SK-N-SH (cell line): ENCODE measurements at regions not wholly inside any gene's neighbourhood (a gene's known extent, or its start where the extent isn't known, plus 50 kb on each side); places are given as distances from the start of the nearest gene placed in this dataset.

Experiments used
- CTCF ChIP-seq: fragments of 200-600 bp; sonication (generic); IDR thresholded peaks from 2 replicates; pipeline ENCODE4 v1.6.1; 2017; ENCODE audit warnings: antibody characterized with exemption, mild to moderate bottlenecking, moderate library complexity
- MAX ChIP-seq: IDR thresholded peaks from 2 replicates; pipeline ENCODE4 v1.4.0; 2012; ENCODE audit warnings: low read depth
- POLR2AphosphoS5 ChIP-seq: IDR thresholded peaks from 2 replicates; pipeline ENCODE4 v1.6.1; 2012; ENCODE audit warnings: low read depth, low read length
- SMC3 ChIP-seq: IDR thresholded peaks from 2 replicates; pipeline ENCODE4 v1.6.1; 2012; ENCODE audit warnings: low read depth, low read length, improper control_type of control experiment

- TF ChIP-seq SMC3 (no peak), POLR2AphosphoS5 (no peak), CTCF (no peak), MAX (no peak)
Observed at GRCh38 chr16:5665834-5666233, 568.2 kb upstream of the EEF2KMT start.
